ENCODE measurements at regions not wholly inside any gene's neighbourhood (a gene's known extent, or its start where the extent isn't known, plus 50 kb on each side); places are given as distances from the start of the nearest gene placed in this dataset.

DNA sequence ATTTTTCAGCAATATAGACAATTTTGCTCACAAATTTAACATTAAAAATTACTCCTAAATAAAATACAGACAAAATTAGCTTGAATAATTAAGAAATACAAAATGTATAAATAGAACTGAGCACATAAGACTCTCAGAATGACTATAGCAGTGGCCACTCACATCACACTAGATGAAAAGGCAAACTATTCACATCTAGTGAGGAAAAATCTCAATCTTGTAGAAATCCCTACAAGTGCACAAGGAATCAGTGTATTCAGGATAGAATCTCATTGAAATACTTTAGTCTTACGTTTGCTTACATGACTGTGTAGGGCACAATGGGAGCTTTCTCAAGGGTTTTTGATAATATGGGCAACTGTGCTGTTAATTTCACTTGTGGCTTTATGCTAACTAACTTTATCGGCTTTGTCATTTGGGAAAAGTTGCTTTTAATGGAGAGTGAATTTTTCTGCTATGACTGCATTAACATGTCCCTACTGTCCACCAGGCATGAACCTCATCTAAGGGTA lies 678.9 kb upstream of the LRRTM4 start:
- no peak overlapping the region for H3K27ac ChIP-seq
- ChIA-PET CTCF (no interaction called here), POLR2A (ENCODE audit: unreplicated experiment) (no interaction called here)
- DNase-seq, result no peak
- H3K4me1 ChIP-seq (replicated peaks; ENCODE audit: insufficient read depth), result no peaks in the 10 kb centered on the region
- no peak overlapping the region for H3K4me2 ChIP-seq
- H2AFZ ChIP-seq, result no peak overlapping the region
- no peaks in the 10 kb centered on the region for H4K20me1 ChIP-seq (ENCODE audit: insufficient read depth)
- no peaks in the 10 kb centered on the region for H3K36me3 ChIP-seq (ENCODE audit: low read depth)
- no peaks in the 10 kb centered on the region for H3K9me3 ChIP-seq (ENCODE audit: insufficient read depth, low read depth)
- H3K27me3 ChIP-seq (ENCODE audit: insufficient read depth, low read depth), result no peaks in the 10 kb centered on the region
- H3F3A ChIP-seq (ENCODE audit: insufficient read depth, low read depth), result no peaks in the 10 kb centered on the region
- H3K9me2 ChIP-seq (ENCODE audit: insufficient read depth), result no peaks in the 10 kb centered on the region
- intact Hi-C loops (cut with micrococcal nuclease; ENCODE audit: unreplicated experiment), result no loop called here
- no TSS peak for BruUV-seq (replicated peaks)
- TF ChIP-seq, protein P1, sequence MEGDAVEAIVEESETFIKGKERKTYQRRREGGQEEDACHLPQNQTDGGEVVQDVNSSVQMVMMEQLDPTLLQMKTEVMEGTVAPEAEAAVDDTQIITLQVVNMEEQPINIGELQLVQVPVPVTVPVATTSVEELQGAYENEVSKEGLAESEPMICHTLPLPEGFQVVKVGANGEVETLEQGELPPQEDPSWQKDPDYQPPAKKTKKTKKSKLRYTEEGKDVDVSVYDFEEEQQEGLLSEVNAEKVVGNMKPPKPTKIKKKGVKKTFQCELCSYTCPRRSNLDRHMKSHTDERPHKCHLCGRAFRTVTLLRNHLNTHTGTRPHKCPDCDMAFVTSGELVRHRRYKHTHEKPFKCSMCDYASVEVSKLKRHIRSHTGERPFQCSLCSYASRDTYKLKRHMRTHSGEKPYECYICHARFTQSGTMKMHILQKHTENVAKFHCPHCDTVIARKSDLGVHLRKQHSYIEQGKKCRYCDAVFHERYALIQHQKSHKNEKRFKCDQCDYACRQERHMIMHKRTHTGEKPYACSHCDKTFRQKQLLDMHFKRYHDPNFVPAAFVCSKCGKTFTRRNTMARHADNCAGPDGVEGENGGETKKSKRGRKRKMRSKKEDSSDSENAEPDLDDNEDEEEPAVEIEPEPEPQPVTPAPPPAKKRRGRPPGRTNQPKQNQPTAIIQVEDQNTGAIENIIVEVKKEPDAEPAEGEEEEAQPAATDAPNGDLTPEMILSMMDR (conservative IDR thresholded peaks at IDR 0.05), result no peak
- no peak for TF ChIP-seq EZH2 (IDR thresholded peaks at IDR 0.05; ENCODE audit: low read depth)
- no peak overlapping the region for H3K4me3 ChIP-seq
- H3K79me2 ChIP-seq (ENCODE audit: low read depth), result no peaks in the 10 kb centered on the region

DNA sequence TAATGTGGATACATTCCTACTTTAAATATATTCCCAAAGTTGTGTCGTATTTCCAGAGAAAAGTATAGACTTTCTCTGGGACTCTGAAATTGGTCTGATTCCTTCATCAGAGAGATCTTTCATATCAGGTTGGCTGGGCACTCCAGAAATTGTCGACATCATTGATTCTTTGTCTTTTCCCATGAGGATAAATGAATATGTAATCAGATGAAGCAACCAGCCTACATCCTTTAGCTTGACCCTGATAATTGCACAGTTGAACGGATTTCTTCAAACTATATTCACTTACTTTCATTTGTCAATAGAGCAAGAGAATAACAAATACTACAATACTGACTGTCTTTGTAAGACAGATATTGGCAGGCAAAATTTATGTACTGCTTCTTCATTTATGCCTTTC lies 680.2 kb upstream of the LRRTM4 start:
- Histone ChIP-seq H3K27ac (no peak overlapping the region), H4K20me1 (ENCODE audit: insufficient read depth) (no peaks in the 10 kb centered on the region), H3K9me2 (ENCODE audit: insufficient read depth) (no peaks in the 10 kb centered on the region), H2AFZ (no peak overlapping the region), H3K9me3 (ENCODE audit: insufficient read depth, low read depth) (no peaks in the 10 kb centered on the region), H3F3A (ENCODE audit: insufficient read depth, low read depth) (no peaks in the 10 kb centered on the region), H3K4me2 (no peak overlapping the region), H3K27me3 (ENCODE audit: insufficient read depth, low read depth) (no peaks in the 10 kb centered on the region), H3K36me3 (ENCODE audit: low read depth) (no peaks in the 10 kb centered on the region), H3K4me3 (no peak overlapping the region), H3K79me2 (ENCODE audit: low read depth) (0 out of 2 replicates have a peak, but pooled peaks cover 8% of the 10 kb centered on the region), H3K4me1 (replicated peaks; ENCODE audit: insufficient read depth) (no peaks in the 10 kb centered on the region)
- intact Hi-C loops (cut with micrococcal nuclease; ENCODE audit: unreplicated experiment), result no loop called here
- BruUV-seq (replicated peaks), result no TSS peak
- DNase-seq, result no peak
- ChIA-PET POLR2A (ENCODE audit: unreplicated experiment) (no interaction called here), CTCF (no interaction called here)
- TF ChIP-seq EZH2 (IDR thresholded peaks at IDR 0.05; ENCODE audit: low read depth), result no peak
- TF ChIP-seq, protein P1 (conservative IDR thresholded peaks at IDR 0.05), result no peak

DNA sequence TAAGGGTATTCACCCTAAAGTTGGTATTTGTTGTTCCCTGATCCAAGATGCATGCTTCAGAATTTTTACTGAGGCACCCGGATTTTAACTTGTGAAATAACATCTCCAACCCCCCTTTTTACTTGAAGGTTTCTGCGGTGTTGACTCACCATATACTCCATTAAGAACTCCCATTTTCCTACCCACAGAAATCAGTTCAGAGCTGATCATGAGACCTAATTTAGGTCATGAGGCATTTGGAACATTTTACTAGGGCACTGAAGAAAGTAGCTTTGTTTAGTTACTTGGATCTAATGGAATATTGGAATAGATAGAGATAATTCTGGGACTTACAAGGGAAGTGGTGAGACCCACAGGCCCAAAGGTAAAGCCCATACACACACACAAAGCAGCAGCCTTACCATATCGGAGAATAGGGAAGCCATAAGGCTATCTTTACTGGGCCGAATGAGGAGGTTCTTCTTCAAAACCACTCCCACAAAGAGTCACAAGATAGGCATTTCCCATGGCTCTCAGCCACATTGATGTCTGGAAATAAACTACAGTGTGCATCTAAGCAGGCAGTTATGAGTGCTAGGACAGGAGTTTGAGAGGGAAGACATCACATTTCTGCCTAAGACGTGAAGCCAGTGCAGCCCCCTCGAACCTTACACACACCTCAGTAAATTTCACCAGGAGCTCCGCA lies 681.0 kb upstream of the LRRTM4 start:
- intact Hi-C loops (cut with micrococcal nuclease; ENCODE audit: unreplicated experiment), result no loop called here
- H3K27me3 ChIP-seq (ENCODE audit: insufficient read depth, low read depth), result no peaks in the 10 kb centered on the region
- no peaks in the 10 kb centered on the region for H3F3A ChIP-seq (ENCODE audit: insufficient read depth, low read depth)
- no peaks in the 10 kb centered on the region for H3K9me2 ChIP-seq (ENCODE audit: insufficient read depth)
- no peak for TF ChIP-seq EZH2 (IDR thresholded peaks at IDR 0.05; ENCODE audit: low read depth)
- TF ChIP-seq, protein P1 (conservative IDR thresholded peaks at IDR 0.05), result no peak
- no peak for DNase-seq
- ChIA-PET CTCF (no interaction called here), POLR2A (ENCODE audit: unreplicated experiment) (no interaction called here)
- H4K20me1 ChIP-seq (ENCODE audit: insufficient read depth), result no peaks in the 10 kb centered on the region
- no peak overlapping the region for H3K4me2 ChIP-seq
- no peaks in the 10 kb centered on the region for H3K36me3 ChIP-seq (ENCODE audit: low read depth)
- H3K4me1 ChIP-seq (replicated peaks; ENCODE audit: insufficient read depth), result no peaks in the 10 kb centered on the region
- 0 out of 2 replicates have a peak, but pooled peaks cover 9% of the 10 kb centered on the region for H3K79me2 ChIP-seq (ENCODE audit: low read depth)
- H3K27ac ChIP-seq, result no peak overlapping the region
- H3K4me3 ChIP-seq, result no peak overlapping the region
- no peaks in the 10 kb centered on the region for H3K9me3 ChIP-seq (ENCODE audit: insufficient read depth, low read depth)
- H2AFZ ChIP-seq, result no peak overlapping the region
- BruUV-seq (replicated peaks), result no TSS peak

Measured in PC-9 (cell line).